ENCODE measurements at regions not wholly inside any gene's neighbourhood (a gene's known extent, or its start where the extent isn't known, plus 50 kb on each side); places are given as distances from the start of the nearest gene placed in this dataset.

DNA sequence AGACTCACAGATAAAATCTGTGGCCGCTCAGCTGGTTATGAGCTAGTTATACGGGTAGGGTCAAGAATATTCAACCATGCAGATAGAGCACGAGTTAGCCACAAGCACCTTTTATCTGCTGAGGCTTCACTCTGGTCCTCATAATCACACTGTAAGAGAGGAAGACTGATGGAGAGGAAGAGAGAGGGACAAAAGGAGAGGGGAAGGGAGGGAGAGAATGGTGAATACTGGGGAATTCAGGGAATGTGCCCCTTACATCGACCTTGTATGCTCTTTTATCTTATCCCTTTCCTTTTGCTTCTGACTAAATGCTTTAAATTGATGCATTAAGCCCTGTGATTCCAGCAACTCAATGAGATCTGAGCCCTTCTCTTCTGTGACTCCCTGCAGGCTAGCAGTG, 333.1 kb downstream of the DSEL start:
- intact Hi-C loops (cut with micrococcal nuclease; ENCODE audit: unreplicated experiment): no loop called here
- no peaks in the 10 kb centered on the region for H3K27me3 ChIP-seq (replicated peaks; ENCODE audit: control insufficient read depth, insufficient read depth, low read length)
- no peaks in the 10 kb centered on the region for H3K4me1 ChIP-seq
- DNase-seq: no peak
- no peaks in the 10 kb centered on the region for H3K9me3 ChIP-seq
- TF ChIP-seq, protein P1, sequence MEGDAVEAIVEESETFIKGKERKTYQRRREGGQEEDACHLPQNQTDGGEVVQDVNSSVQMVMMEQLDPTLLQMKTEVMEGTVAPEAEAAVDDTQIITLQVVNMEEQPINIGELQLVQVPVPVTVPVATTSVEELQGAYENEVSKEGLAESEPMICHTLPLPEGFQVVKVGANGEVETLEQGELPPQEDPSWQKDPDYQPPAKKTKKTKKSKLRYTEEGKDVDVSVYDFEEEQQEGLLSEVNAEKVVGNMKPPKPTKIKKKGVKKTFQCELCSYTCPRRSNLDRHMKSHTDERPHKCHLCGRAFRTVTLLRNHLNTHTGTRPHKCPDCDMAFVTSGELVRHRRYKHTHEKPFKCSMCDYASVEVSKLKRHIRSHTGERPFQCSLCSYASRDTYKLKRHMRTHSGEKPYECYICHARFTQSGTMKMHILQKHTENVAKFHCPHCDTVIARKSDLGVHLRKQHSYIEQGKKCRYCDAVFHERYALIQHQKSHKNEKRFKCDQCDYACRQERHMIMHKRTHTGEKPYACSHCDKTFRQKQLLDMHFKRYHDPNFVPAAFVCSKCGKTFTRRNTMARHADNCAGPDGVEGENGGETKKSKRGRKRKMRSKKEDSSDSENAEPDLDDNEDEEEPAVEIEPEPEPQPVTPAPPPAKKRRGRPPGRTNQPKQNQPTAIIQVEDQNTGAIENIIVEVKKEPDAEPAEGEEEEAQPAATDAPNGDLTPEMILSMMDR (IDR thresholded peaks at IDR 0.05; ENCODE audit: insufficient read depth in 1 of 2, low read depth in 1 of 2, low read length in 1 of 2, severe bottlenecking in 1 of 2, unreplicated experiment in 1 of 2): no peak
- no peaks in the 10 kb centered on the region for H3K36me3 ChIP-seq (ENCODE audit: control insufficient read depth, insufficient read depth, low read length)
- ChIA-PET POLR2A (no interaction called here), CTCF (no interaction called here)
- H3K27me3 Mint-ChIP-seq (ENCODE audit: insufficient read depth, unreplicated experiment): no peaks in the 10 kb centered on the region
- H3K27ac Mint-ChIP-seq (ENCODE audit: unreplicated experiment): no peak overlapping the region
- H3K9me3 Mint-ChIP-seq (ENCODE audit: unreplicated experiment): no peaks in the 10 kb centered on the region
- no peak overlapping the region for H3K4me3 Mint-ChIP-seq (ENCODE audit: unreplicated experiment)
- H3K4me1 Mint-ChIP-seq (ENCODE audit: low read depth, unreplicated experiment): no peaks in the 10 kb centered on the region
- BruUV-seq (replicated peaks): no TSS peak
- no peak overlapping the region for H3K4me3 ChIP-seq (ENCODE audit: low read depth, low read length)
- H3K36me3 Mint-ChIP-seq (ENCODE audit: insufficient read depth, unreplicated experiment): no peaks in the 10 kb centered on the region

GRCh38 chr18:67179726-67180125, 336.8 kb downstream of the DSEL start:
- TF ChIP-seq, protein P1 (IDR thresholded peaks at IDR 0.05; ENCODE audit: insufficient read depth in 1 of 2, low read depth in 1 of 2, low read length in 1 of 2, severe bottlenecking in 1 of 2, unreplicated experiment in 1 of 2): no peak
- intact Hi-C loops (cut with micrococcal nuclease; ENCODE audit: unreplicated experiment): no loop called here
- Mint-ChIP-seq H3K4me1 (ENCODE audit: low read depth, unreplicated experiment) (no peaks in the 10 kb centered on the region), H3K27ac (ENCODE audit: unreplicated experiment) (no peak overlapping the region), H3K27me3 (ENCODE audit: insufficient read depth, unreplicated experiment) (no peaks in the 10 kb centered on the region), H3K36me3 (ENCODE audit: insufficient read depth, unreplicated experiment) (no peaks in the 10 kb centered on the region), H3K4me3 (ENCODE audit: unreplicated experiment) (no peak overlapping the region), H3K9me3 (ENCODE audit: unreplicated experiment) (no peaks in the 10 kb centered on the region)
- CTCF ChIA-PET: no interaction called here
- POLR2A ChIA-PET: no interaction called here
- Histone ChIP-seq H3K9me3 (no peaks in the 10 kb centered on the region), H3K4me1 (no peaks in the 10 kb centered on the region), H3K27me3 (replicated peaks; ENCODE audit: control insufficient read depth, insufficient read depth, low read length) (no peaks in the 10 kb centered on the region), H3K36me3 (ENCODE audit: control insufficient read depth, insufficient read depth, low read length) (no peaks in the 10 kb centered on the region), H3K4me3 (ENCODE audit: low read depth, low read length) (no peak overlapping the region)
- no peak for DNase-seq
- BruUV-seq (replicated peaks): no TSS peak

- H3K4me3 ChIP-seq (ENCODE audit: low read depth, low read length): no peak overlapping the region
- no TSS peak for BruUV-seq (replicated peaks)
- H3K27me3 Mint-ChIP-seq (ENCODE audit: insufficient read depth, unreplicated experiment): no peaks in the 10 kb centered on the region
- intact Hi-C loops (cut with micrococcal nuclease; ENCODE audit: unreplicated experiment): no loop called here
- no peaks in the 10 kb centered on the region for H3K9me3 ChIP-seq
- no peak overlapping the region for H3K4me3 Mint-ChIP-seq (ENCODE audit: unreplicated experiment)
- H3K27me3 ChIP-seq (replicated peaks; ENCODE audit: control insufficient read depth, insufficient read depth, low read length): no peaks in the 10 kb centered on the region
- no peaks in the 10 kb centered on the region for H3K36me3 ChIP-seq (ENCODE audit: control insufficient read depth, insufficient read depth, low read length)
- no peak overlapping the region for H3K27ac Mint-ChIP-seq (ENCODE audit: unreplicated experiment)
- ChIA-PET POLR2A (no interaction called here), CTCF (no interaction called here)
- H3K4me1 Mint-ChIP-seq (ENCODE audit: low read depth, unreplicated experiment): no peaks in the 10 kb centered on the region
- no peak for DNase-seq
- H3K9me3 Mint-ChIP-seq (ENCODE audit: unreplicated experiment): no peaks in the 10 kb centered on the region
- no peaks in the 10 kb centered on the region for H3K4me1 ChIP-seq
- H3K36me3 Mint-ChIP-seq (ENCODE audit: insufficient read depth, unreplicated experiment): no peaks in the 10 kb centered on the region
- TF ChIP-seq, protein P1 (IDR thresholded peaks at IDR 0.05; ENCODE audit: insufficient read depth in 1 of 2, low read depth in 1 of 2, low read length in 1 of 2, severe bottlenecking in 1 of 2, unreplicated experiment in 1 of 2): no peak
Observed at GRCh38 chr18:67159662-67160061, 356.9 kb downstream of the DSEL start.

Data from Caco-2 (cell line).